ENCODE measurements at regions not wholly inside any gene's neighbourhood (a gene's known extent, or its start where the extent isn't known, plus 50 kb on each side); places are given as distances from the start of the nearest gene placed in this dataset.
"Not testable (repeated sequence)": the region's sequence is repeated elsewhere in the genome, so short reads cannot be mapped to it uniquely, and the experiment has no call there.

DNA sequence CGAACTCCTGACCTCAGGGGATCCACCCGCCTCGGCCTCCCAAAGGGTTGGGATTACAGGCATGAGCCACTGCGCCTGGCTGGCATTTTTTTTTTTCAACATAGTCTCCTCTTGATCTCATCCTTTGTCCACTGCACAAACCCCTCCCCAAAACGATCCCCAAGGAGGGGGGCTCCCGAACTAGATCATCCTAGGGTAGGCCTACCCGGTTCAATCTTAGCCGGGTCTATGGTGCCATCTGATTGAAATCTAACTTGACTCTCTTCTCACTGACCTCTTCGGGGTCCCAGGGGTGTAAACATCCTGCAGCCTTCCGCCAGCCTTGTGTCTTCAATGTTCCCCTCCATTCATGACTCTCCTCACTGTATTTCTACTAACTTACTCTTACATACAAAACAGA lies 140.5 kb upstream of the CRHR1 start:
- H3K23ac ChIP-seq (ENCODE audit: low read length in 2 of 2) = no peak overlapping the region
- peaks cover 5 to 55% of the 10 kb centered on the region in 2 experiments for H3K27me3 ChIP-seq (ENCODE audit: control insufficient read depth in 1 of 2, insufficient read depth in 1 of 2, low read length in 2 of 2)
- no peak overlapping the region for H4K8ac ChIP-seq (ENCODE audit: low read length)
- no peaks in the 10 kb centered on the region for H3K79me1 ChIP-seq (replicated peaks; ENCODE audit: low read length, poor library complexity, severe bottlenecking)
- no peak overlapping the region for H4K91ac ChIP-seq (ENCODE audit: low read length)
- no peak overlapping the region for H2BK120ac ChIP-seq (ENCODE audit: low read depth, low read length)
- H3K4ac ChIP-seq (ENCODE audit: low read depth in 1 of 2, low read length in 2 of 2) = no peak overlapping the region
- no peak overlapping the region for H3K4me2 ChIP-seq (ENCODE audit: low read length, poor library complexity, severe bottlenecking)
- 90% methylated on average over 10 of the region's 10 CpGs for WGBS
- H3K4me3 ChIP-seq (ENCODE audit: insufficient read depth in 1 of 2, low read depth in 1 of 2, low read length in 2 of 2) = no peak overlapping the region
- H3K27ac ChIP-seq (ENCODE audit: low read length, poor library complexity, severe bottlenecking) = no peak overlapping the region
- no peak overlapping the region for H2BK15ac ChIP-seq (ENCODE audit: low read depth, poor library complexity, severe bottlenecking)
- H3K18ac ChIP-seq (ENCODE audit: low read depth in 1 of 2, low read length in 2 of 2) = no peak overlapping the region
- no peak overlapping the region for H3K9ac ChIP-seq (ENCODE audit: low read length)
- no peak overlapping the region for H3K14ac ChIP-seq (ENCODE audit: low read length in 2 of 2)
- no peak overlapping the region for H2BK12ac ChIP-seq (ENCODE audit: low read length in 2 of 2)
- no peaks in the 10 kb centered on the region for H3K9me3 ChIP-seq (ENCODE audit: control insufficient read depth, low read length)
- peaks cover 0 to 3% of the 10 kb centered on the region in 2 experiments for H3K36me3 ChIP-seq (ENCODE audit: control insufficient read depth in 1 of 2, insufficient read depth in 2 of 2, low read depth in 1 of 2, low read length in 2 of 2)
- H2AFZ ChIP-seq (ENCODE audit: low read depth, low read length) = no peak overlapping the region
- no peak overlapping the region for H2BK5ac ChIP-seq (ENCODE audit: low read depth, low read length, poor library complexity, severe bottlenecking)
- no peak overlapping the region for H2AK5ac ChIP-seq (ENCODE audit: low read length, severe bottlenecking)
- no peak for DNase-seq
- H3K4me1 ChIP-seq (ENCODE audit: control insufficient read depth, insufficient read depth, low read depth, low read length) = no peaks in the 10 kb centered on the region

DNA sequence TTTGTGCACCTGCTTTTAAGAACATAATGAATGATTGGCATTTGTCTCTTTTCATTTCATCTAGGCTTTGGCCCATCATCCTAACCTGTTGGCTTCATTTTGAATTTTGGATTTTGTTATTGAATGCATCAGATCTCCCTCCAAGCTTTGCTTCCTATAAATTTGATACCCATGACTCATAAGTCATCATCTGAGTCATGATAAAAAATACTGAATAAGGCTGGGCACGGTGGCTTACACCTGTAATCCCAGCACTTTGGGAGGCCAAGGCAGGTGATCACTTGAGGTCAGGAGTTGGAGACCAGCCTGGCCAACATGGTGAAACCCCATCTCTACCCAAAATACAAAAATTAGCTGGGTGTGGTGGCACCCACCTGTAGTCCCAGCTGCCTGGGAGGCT lies 139.5 kb upstream of the CRHR1 start:
- H2BK15ac ChIP-seq (ENCODE audit: low read depth, poor library complexity, severe bottlenecking); H3K36me3 ChIP-seq (ENCODE audit: control insufficient read depth in 1 of 2, insufficient read depth in 2 of 2, low read depth in 1 of 2, low read length in 2 of 2); H3K9me3 ChIP-seq (ENCODE audit: control insufficient read depth, low read length); H2AFZ ChIP-seq (ENCODE audit: low read depth, low read length); H3K9ac ChIP-seq (ENCODE audit: low read length); H3K14ac ChIP-seq (ENCODE audit: low read length in 2 of 2); H2BK120ac ChIP-seq (ENCODE audit: low read depth, low read length); H3K4ac ChIP-seq (ENCODE audit: low read depth in 1 of 2, low read length in 2 of 2); H2BK5ac ChIP-seq (ENCODE audit: low read depth, low read length, poor library complexity, severe bottlenecking); H2BK12ac ChIP-seq (ENCODE audit: low read length in 2 of 2); H4K91ac ChIP-seq (ENCODE audit: low read length); H3K27ac ChIP-seq (ENCODE audit: low read length, poor library complexity, severe bottlenecking); H3K4me1 ChIP-seq (ENCODE audit: control insufficient read depth, insufficient read depth, low read depth, low read length); H3K79me1 ChIP-seq (replicated peaks; ENCODE audit: low read length, poor library complexity, severe bottlenecking); H3K4me2 ChIP-seq (ENCODE audit: low read length, poor library complexity, severe bottlenecking); H2AK5ac ChIP-seq (ENCODE audit: low read length, severe bottlenecking); H3K4me3 ChIP-seq (ENCODE audit: insufficient read depth in 1 of 2, low read depth in 1 of 2, low read length in 2 of 2); H4K8ac ChIP-seq (ENCODE audit: low read length); DNase-seq; H3K18ac ChIP-seq (ENCODE audit: low read depth in 1 of 2, low read length in 2 of 2); H3K23ac ChIP-seq (ENCODE audit: low read length in 2 of 2): not testable (repeated sequence)
- H3K27me3 ChIP-seq (ENCODE audit: control insufficient read depth in 1 of 2, insufficient read depth in 1 of 2, low read length in 2 of 2) = peaks cover 12 to 65% of the 10 kb centered on the region in 2 experiments
- 63% methylated on average over 1 of the region's 1 CpG for WGBS

DNA sequence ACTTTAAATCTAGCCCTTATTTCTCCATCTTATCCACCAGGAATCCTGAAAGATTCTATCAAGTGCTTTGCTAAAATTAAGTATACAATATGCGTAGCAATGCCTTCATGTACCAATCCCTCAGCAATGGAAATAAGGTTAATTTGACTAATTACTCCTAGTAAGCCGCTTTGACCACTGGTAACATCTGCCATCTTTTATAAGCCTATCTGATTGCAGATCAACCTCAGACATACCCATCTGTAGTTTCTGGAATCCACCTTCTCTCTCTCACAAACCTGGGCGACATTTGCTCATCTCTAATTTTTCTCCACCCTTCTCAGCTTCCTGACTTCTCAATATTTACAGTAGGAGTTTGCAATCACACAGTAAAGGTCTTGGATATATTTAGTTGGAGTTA lies 138.8 kb upstream of the CRHR1 start:
- Histone ChIP-seq H2AFZ (ENCODE audit: low read depth, low read length) (no peak overlapping the region), H3K23ac (ENCODE audit: low read length in 2 of 2) (no peak overlapping the region), H3K79me1 (replicated peaks; ENCODE audit: low read length, poor library complexity, severe bottlenecking) (no peaks in the 10 kb centered on the region), H2AK5ac (ENCODE audit: low read length, severe bottlenecking) (no peak overlapping the region), H3K27ac (ENCODE audit: low read length, poor library complexity, severe bottlenecking) (no peak overlapping the region), H3K18ac (ENCODE audit: low read depth in 1 of 2, low read length in 2 of 2) (no peak overlapping the region), H3K14ac (ENCODE audit: low read length in 2 of 2) (no peak overlapping the region), H4K91ac (ENCODE audit: low read length) (no peak overlapping the region), H3K4ac (ENCODE audit: low read depth in 1 of 2, low read length in 2 of 2) (no peak overlapping the region), H2BK120ac (ENCODE audit: low read depth, low read length) (no peak overlapping the region), H3K9ac (ENCODE audit: low read length) (no peak overlapping the region), H3K27me3 (ENCODE audit: control insufficient read depth in 1 of 2, insufficient read depth in 1 of 2, low read length in 2 of 2) (peaks cover 17 to 70% of the 10 kb centered on the region in 2 experiments), H3K36me3 (ENCODE audit: control insufficient read depth in 1 of 2, insufficient read depth in 2 of 2, low read depth in 1 of 2, low read length in 2 of 2) (no peaks in the 10 kb centered on the region), H3K4me1 (ENCODE audit: control insufficient read depth, insufficient read depth, low read depth, low read length) (no peaks in the 10 kb centered on the region), H2BK15ac (ENCODE audit: low read depth, poor library complexity, severe bottlenecking) (no peak overlapping the region), H2BK5ac (ENCODE audit: low read depth, low read length, poor library complexity, severe bottlenecking) (no peak overlapping the region), H3K4me2 (ENCODE audit: low read length, poor library complexity, severe bottlenecking) (no peak overlapping the region), H3K4me3 (ENCODE audit: insufficient read depth in 1 of 2, low read depth in 1 of 2, low read length in 2 of 2) (no peak overlapping the region), H2BK12ac (ENCODE audit: low read length in 2 of 2) (no peak overlapping the region), H4K8ac (ENCODE audit: low read length) (no peak overlapping the region), H3K9me3 (ENCODE audit: control insufficient read depth, low read length) (no peaks in the 10 kb centered on the region)
- no peak for DNase-seq
- 81% methylated on average over 3 of the region's 3 CpGs for WGBS

DNA sequence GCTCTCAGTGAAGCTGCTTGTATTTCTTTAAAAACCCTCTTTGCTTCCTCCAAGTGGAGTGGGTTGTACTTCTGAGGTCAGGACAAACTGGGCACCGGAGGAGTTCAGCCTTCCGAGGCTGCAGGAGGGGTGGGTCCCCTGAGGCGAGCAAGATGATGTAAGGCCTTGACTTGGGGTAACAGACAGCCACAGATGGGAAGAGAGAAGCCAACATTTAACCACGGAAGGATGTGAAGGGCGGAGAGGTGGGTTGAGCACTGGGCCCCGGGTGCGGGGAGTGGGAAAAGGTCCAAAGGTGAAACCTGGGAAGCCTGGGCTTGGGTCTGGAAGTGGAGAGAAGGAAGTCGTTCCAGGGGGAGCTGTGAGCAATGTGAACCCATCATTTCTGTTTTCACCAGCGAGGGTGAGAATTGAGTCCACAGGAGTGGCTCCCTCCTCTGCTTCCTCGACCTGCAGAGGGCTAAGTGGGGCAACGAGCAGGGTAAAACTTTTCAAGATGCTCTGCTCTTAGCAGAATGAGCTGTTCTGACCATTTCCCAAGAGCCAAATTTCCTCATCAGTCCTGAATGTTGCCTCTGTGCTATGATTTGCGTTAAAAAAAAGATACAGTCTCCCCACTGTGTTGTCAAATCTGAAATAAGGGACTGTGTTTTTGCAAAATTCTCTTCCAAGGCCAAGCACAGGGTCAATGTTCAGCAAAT lies 137.7 kb upstream of the CRHR1 start:
- Histone ChIP-seq H3K14ac (ENCODE audit: low read length in 2 of 2) (no peak overlapping the region), H4K91ac (ENCODE audit: low read length) (no peak overlapping the region), H3K23ac (ENCODE audit: low read length in 2 of 2) (no peak overlapping the region), H2BK12ac (ENCODE audit: low read length in 2 of 2) (no peak overlapping the region), H3K27me3 (ENCODE audit: control insufficient read depth in 1 of 2, insufficient read depth in 1 of 2, low read length in 2 of 2) (peaks cover 21 to 72% of the 10 kb centered on the region in 2 experiments), H3K4me3 (ENCODE audit: insufficient read depth in 1 of 2, low read depth in 1 of 2, low read length in 2 of 2) (no peak overlapping the region), H2BK5ac (ENCODE audit: low read depth, low read length, poor library complexity, severe bottlenecking) (no peak overlapping the region), H3K79me1 (replicated peaks; ENCODE audit: low read length, poor library complexity, severe bottlenecking) (no peaks in the 10 kb centered on the region), H3K18ac (ENCODE audit: low read depth in 1 of 2, low read length in 2 of 2) (no peak overlapping the region), H3K4ac (ENCODE audit: low read depth in 1 of 2, low read length in 2 of 2) (no peak overlapping the region), H2AFZ (ENCODE audit: low read depth, low read length) (no peak overlapping the region), H3K4me1 (ENCODE audit: control insufficient read depth, insufficient read depth, low read depth, low read length) (no peaks in the 10 kb centered on the region), H2AK5ac (ENCODE audit: low read length, severe bottlenecking) (no peak overlapping the region), H3K36me3 (ENCODE audit: control insufficient read depth in 1 of 2, insufficient read depth in 2 of 2, low read depth in 1 of 2, low read length in 2 of 2) (no peaks in the 10 kb centered on the region), H3K4me2 (ENCODE audit: low read length, poor library complexity, severe bottlenecking) (no peak overlapping the region), H4K8ac (ENCODE audit: low read length) (no peak overlapping the region), H3K9me3 (ENCODE audit: control insufficient read depth, low read length) (no peaks in the 10 kb centered on the region), H3K9ac (ENCODE audit: low read length) (no peak overlapping the region), H3K27ac (ENCODE audit: low read length, poor library complexity, severe bottlenecking) (no peak overlapping the region), H2BK15ac (ENCODE audit: low read depth, poor library complexity, severe bottlenecking) (no peak overlapping the region), H2BK120ac (ENCODE audit: low read depth, low read length) (no peak overlapping the region)
- 65% methylated on average over 12 of the region's 12 CpGs for WGBS
- DNase-seq = no peak
